Epithelial cell of esophagus (primary cell): ENCODE measurements at regions not wholly inside any gene's neighbourhood (a gene's known extent, or its start where the extent isn't known, plus 50 kb on each side); places are given as distances from the start of the nearest gene placed in this dataset.
A peak's percentile ranks its signal among the peaks of the same experiment; 100 is the strongest.

Source experiments
- DNase-seq: peaks from one replicate; pipeline ENCODE4 v3.0.0; 2010; ENCODE audit warnings: low read depth
- H3K4me3 ChIP-seq: 2 replicates; pipeline ENCODE4 v1.5.1; 2011; ENCODE audit warnings: mild to moderate bottlenecking, low read length, control low read depth
- TF ChIP-seq, protein P1 (sequence below): IDR thresholded peaks from 2 replicates; pipeline ENCODE4 v1.5.1; 2011; ENCODE audit warnings: low read depth, mild to moderate bottlenecking, low read length, control low read depth, inconsistent platforms; ENCODE audit not compliant: insufficient read depth; ENCODE audit errors: missing control alignments

GRCh38 chr16:79901522-79901921, 301.0 kb upstream of the MAF start:
- TF ChIP-seq, protein P1, sequence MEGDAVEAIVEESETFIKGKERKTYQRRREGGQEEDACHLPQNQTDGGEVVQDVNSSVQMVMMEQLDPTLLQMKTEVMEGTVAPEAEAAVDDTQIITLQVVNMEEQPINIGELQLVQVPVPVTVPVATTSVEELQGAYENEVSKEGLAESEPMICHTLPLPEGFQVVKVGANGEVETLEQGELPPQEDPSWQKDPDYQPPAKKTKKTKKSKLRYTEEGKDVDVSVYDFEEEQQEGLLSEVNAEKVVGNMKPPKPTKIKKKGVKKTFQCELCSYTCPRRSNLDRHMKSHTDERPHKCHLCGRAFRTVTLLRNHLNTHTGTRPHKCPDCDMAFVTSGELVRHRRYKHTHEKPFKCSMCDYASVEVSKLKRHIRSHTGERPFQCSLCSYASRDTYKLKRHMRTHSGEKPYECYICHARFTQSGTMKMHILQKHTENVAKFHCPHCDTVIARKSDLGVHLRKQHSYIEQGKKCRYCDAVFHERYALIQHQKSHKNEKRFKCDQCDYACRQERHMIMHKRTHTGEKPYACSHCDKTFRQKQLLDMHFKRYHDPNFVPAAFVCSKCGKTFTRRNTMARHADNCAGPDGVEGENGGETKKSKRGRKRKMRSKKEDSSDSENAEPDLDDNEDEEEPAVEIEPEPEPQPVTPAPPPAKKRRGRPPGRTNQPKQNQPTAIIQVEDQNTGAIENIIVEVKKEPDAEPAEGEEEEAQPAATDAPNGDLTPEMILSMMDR: no peak
- DNase-seq: no peak

GRCh38 chr16:79899716-79900115, 299.2 kb upstream of the MAF start:
- DNase-seq: no peak
- H3K4me3 ChIP-seq: no peak overlapping the region
- TF ChIP-seq, protein P1: no peak

More at GRCh38 chr16:79901522-79901921, 301.0 kb upstream of the MAF start:
- H3K4me3 ChIP-seq: no peak overlapping the region

GRCh38 chr16:79899316-79899715, 298.8 kb upstream of the MAF start:
- H3K4me3 ChIP-seq: no peak overlapping the region
- DNase-seq: peak; percentile 51
- TF ChIP-seq, protein P1: no peak

- DNase-seq: no peak
- TF ChIP-seq, protein P1: no peak
- H3K4me3 ChIP-seq: no peak overlapping the region
Observed at GRCh38 chr16:79898703-79899102, 298.2 kb upstream of the MAF start.

DNA sequence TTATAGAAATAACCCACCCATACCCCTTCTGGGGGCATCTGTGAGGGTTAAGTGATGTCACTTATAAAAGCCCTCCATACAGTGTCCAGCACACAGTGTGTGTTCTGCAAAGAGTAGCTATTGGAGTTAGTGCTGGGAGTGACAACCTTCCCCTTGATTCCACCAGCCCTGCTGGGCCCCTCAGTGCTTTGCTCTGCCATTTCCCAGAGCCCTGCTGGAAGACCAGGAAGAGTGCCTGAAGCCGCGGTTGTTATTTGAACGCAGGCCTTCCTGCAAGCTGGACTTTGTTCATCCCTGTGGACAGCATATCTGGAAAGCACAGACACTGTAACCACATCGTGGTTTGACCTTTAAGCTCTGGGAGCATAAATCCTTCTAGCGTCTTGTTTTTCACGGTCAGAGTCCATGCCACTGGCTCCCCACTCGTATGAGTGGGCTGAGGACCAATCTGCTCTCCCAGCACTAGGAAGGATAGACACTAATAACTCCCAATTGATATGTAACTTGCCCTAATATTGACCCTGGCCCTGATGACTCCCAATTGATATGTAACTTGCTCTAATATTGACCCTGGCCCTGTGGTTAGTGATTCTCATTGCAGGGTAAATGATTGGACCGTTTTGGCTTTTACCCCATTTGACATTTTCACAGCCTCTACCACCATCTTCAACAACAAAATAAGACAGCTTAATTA, 297.1 kb upstream of the MAF start:
- DNase-seq: no peak
- TF ChIP-seq, protein P1: no peak
- H3K4me3 ChIP-seq: no peak overlapping the region

DNA sequence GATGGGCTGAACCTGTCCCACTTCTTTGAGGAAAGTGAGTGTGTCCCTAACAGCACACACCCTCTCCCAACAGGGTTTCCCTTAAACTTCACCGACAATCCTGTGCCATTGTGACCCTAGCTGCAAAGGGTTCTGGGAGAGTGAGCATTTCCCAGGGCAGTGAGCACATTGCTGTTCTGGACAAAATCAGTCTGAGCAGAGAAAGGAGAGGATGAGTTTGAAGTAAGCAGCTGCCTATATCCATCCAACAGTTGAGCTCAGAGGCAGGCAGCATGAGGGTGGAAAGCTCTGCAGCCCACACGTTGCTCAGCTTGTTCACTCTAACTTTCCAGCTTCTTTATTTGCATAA, 296.5 kb upstream of the MAF start:
- no peak overlapping the region for H3K4me3 ChIP-seq
- TF ChIP-seq, protein P1: no peak
- no peak for DNase-seq

GRCh38 chr16:79895917-79896203, 295.3 kb upstream of the MAF start:
- DNase-seq: no peak
- no peak overlapping the region for H3K4me3 ChIP-seq
- TF ChIP-seq, protein P1: no peak
